SK-N-SH (cell line): ENCODE measurements at regions not wholly inside any gene's neighbourhood (a gene's known extent, or its start where the extent isn't known, plus 50 kb on each side); places are given as distances from the start of the nearest gene placed in this dataset.

ENCODE experiments used
- CTCF ChIA-PET: fragments of 300-600, 350-600 bp; formaldehyde crosslinking; extraction: SDS; loops from one replicate; lab custom pipeline; 2021; lab: Yijun Ruan, JAX
- POLR2A ChIA-PET: fragments of 350-600 bp; sonication (Branson Sonifier 250); formaldehyde crosslinking; extraction: SDS; loops from one replicate; lab custom pipeline; 2020; ENCODE audit warnings: antibody characterized with exemption, inconsistent platforms; lab: Yijun Ruan, JAX
- DNase-seq: peaks from one replicate; pipeline ENCODE4 v3.0.0; 2012
- H2AFZ ChIP-seq: fragments of 200-600 bp; sonication (generic); 2 replicates; pipeline ENCODE4 v1.8.1; 2016; ENCODE audit warnings: antibody characterized with exemption, mild to moderate bottlenecking, low read depth
- H3F3A ChIP-seq: fragments of 200-600 bp; sonication (generic); replicated peaks from 2 replicates; pipeline ENCODE3; 2016; ENCODE audit warnings: antibody characterized with exemption, mild to moderate bottlenecking; ENCODE audit not compliant: insufficient read depth
- H3K27ac ChIP-seq, 2 experiments: fragments of 200-500 bp in 1 of 2; fragments of 200-600 bp in 1 of 2; sonication (Bioruptor generic) in 1 of 2; sonication (generic), shearing (Covaris generic) in 1 of 2; 2 replicates each; pipeline versions ENCODE4 v1.5.1 to v1.6.1; 2014 to 2016; ENCODE audit warnings: low read depth in 2 of 2, inconsistent platforms in 1 of 2, low read length in 1 of 2, mild to moderate bottlenecking in 1 of 2, mixed read lengths in 1 of 2
- H3K27me3 ChIP-seq: fragments of 200-600 bp; sonication (generic), shearing (Covaris generic); 2 replicates; pipeline ENCODE4 v1.6.1; 2016; ENCODE audit warnings: mixed run types; ENCODE audit not compliant: insufficient read depth
- H3K36me3 ChIP-seq, 2 experiments: fragments of 200-500 bp in 1 of 2; fragments of 200-600 bp in 1 of 2; sonication (Bioruptor generic) in 1 of 2; sonication (generic) in 1 of 2; replicated peaks in 1 of 2; 2 replicates each; pipeline versions ENCODE3 to v1.5.1; 2014 to 2016; ENCODE audit warnings: low read length in 1 of 2, mild to moderate bottlenecking in 1 of 2; ENCODE audit not compliant: insufficient read depth in 2 of 2, control insufficient read depth in 1 of 2
- H3K4me1 ChIP-seq, 2 experiments: fragments of 200-500 bp in 1 of 2; fragments of 200-600 bp in 1 of 2; sonication (Bioruptor generic) in 1 of 2; sonication (generic), shearing (Covaris generic) in 1 of 2; 2 replicates each; pipeline versions ENCODE4 v1.5.1 to v1.6.1; 2014 to 2016; ENCODE audit warnings: low read depth in 1 of 2, low read length in 1 of 2, mixed run types in 1 of 2; ENCODE audit not compliant: insufficient read depth in 2 of 2, control insufficient read depth in 1 of 2
- H3K4me2 ChIP-seq: fragments of 200-600 bp; sonication (generic), shearing (Covaris generic); 2 replicates; pipeline ENCODE4 v1.6.1; 2017; ENCODE audit warnings: mixed run types
- H3K4me3 ChIP-seq, 2 experiments: fragments of 200-500 bp in 1 of 2; fragments of 200-600 bp in 1 of 2; sonication (Bioruptor generic) in 1 of 2; sonication (generic), shearing (Covaris generic) in 1 of 2; 2 replicates each; pipeline versions ENCODE4 v1.5.1 to v1.8.1; 2014 to 2016; ENCODE audit warnings: low read depth in 2 of 2, inconsistent platforms in 1 of 2, low read length in 1 of 2, mild to moderate bottlenecking in 1 of 2, mixed read lengths in 1 of 2, moderate library complexity in 1 of 2
- H3K79me2 ChIP-seq: fragments of 200-600 bp; sonication (generic); 2 replicates; pipeline ENCODE4 v1.8.1; 2017; ENCODE audit warnings: mild to moderate bottlenecking; ENCODE audit not compliant: insufficient read depth
- H3K9ac ChIP-seq: fragments of 200-600 bp; sonication (generic); 2 replicates; pipeline ENCODE4 v1.6.1; 2017; ENCODE audit warnings: mixed run types
- H3K9me2 ChIP-seq: fragments of 200-600 bp; sonication (generic); 2 replicates; pipeline ENCODE4 v1.6.1; 2017; ENCODE audit warnings: mixed run types
- H3K9me3 ChIP-seq: fragments of 200-600 bp; sonication (generic); 2 replicates; pipeline ENCODE4 v1.6.1; 2017; ENCODE audit warnings: mixed run types, mild to moderate bottlenecking, moderate library complexity
- H4K20me1 ChIP-seq: fragments of 200-600 bp; sonication (generic); 2 replicates; pipeline ENCODE4 v1.6.1; 2017; ENCODE audit warnings: mild to moderate bottlenecking, mixed run types; ENCODE audit not compliant: insufficient read depth
- CHD2 ChIP-seq: fragments of 150-350 bp; IDR thresholded peaks from 2 replicates; pipeline ENCODE4 v1.6.1; 2018; ENCODE audit warnings: low read length; ENCODE audit not compliant: partially characterized antibody
- CTCF ChIP-seq: fragments of 200-600 bp; sonication (generic); IDR thresholded peaks from 2 replicates; pipeline ENCODE4 v1.6.1; 2017; ENCODE audit warnings: antibody characterized with exemption, mild to moderate bottlenecking, moderate library complexity
- ELF1 ChIP-seq: IDR thresholded peaks from 2 replicates; pipeline ENCODE4 v1.4.0; 2012
- MEF2A ChIP-seq: IDR thresholded peaks from 2 replicates; pipeline ENCODE4 v1.4.0; 2012; ENCODE audit warnings: low read depth, borderline replicate concordance
- NRF1 ChIP-seq: IDR thresholded peaks from 2 replicates; pipeline ENCODE4 v1.6.1; 2012; ENCODE audit warnings: low read depth, mild to moderate bottlenecking, low read length
- REST ChIP-seq: IDR thresholded peaks from 2 replicates; pipeline ENCODE4 v1.6.1; 2012; ENCODE audit warnings: mild to moderate bottlenecking, low read depth, low read length, moderate library complexity
- RXRA ChIP-seq: IDR thresholded peaks from 2 replicates; pipeline ENCODE4 v1.4.0; 2012; ENCODE audit warnings: low read depth, mild to moderate bottlenecking, borderline replicate concordance
- SIN3A ChIP-seq: IDR thresholded peaks from 2 replicates; pipeline ENCODE4 v1.6.1; 2012; ENCODE audit warnings: low read depth, mild to moderate bottlenecking, low read length, moderate library complexity, borderline replicate concordance
- SMC3 ChIP-seq: IDR thresholded peaks from 2 replicates; pipeline ENCODE4 v1.6.1; 2012; ENCODE audit warnings: low read depth, low read length, improper control_type of control experiment
- TAF1 ChIP-seq: IDR thresholded peaks from 2 replicates; pipeline ENCODE4 v1.6.1; 2012; ENCODE audit warnings: low read depth, mild to moderate bottlenecking, low read length, moderate library complexity, borderline replicate concordance
- TCF12 ChIP-seq: IDR thresholded peaks from 2 replicates; pipeline ENCODE4 v1.4.0; 2012
- USF1 ChIP-seq: IDR thresholded peaks from 2 replicates; pipeline ENCODE4 v1.4.0; 2012; ENCODE audit warnings: low read depth, borderline replicate concordance
- WGBS: methylation state at CpG from one replicate; pipeline ENCODE4 v1.1.6; 2017; ENCODE audit warnings: low lambda C conversion rate; 5-methylcytosine and 5-hydroxymethylcytosine counted together

GRCh38 chr6:66357781-66358180 lies 650.8 kb upstream of the EYS start:
- no peak overlapping the region for H3K4me2 ChIP-seq
- H3K9me2 ChIP-seq = no peaks in the 10 kb centered on the region
- H3K27ac ChIP-seq = no peak overlapping the region
- no peak for TF ChIP-seq MEF2A
- no peak for TF ChIP-seq RXRA
- TF ChIP-seq REST = no peak
- TF ChIP-seq SIN3A = no peak
- no peak for TF ChIP-seq NRF1
- no peak for TF ChIP-seq TCF12
- TF ChIP-seq TAF1 = no peak
- no peak for TF ChIP-seq ELF1
- no peak for TF ChIP-seq USF1
- TF ChIP-seq CTCF = no peak
- TF ChIP-seq, all 33 proteins: peak for 0
- CTCF ChIA-PET = no interaction called here
- POLR2A ChIA-PET = no interaction called here
- H3K27me3 ChIP-seq = no peaks in the 10 kb centered on the region
- H3K79me2 ChIP-seq = no peaks in the 10 kb centered on the region
- H2AFZ ChIP-seq = no peak overlapping the region
- H4K20me1 ChIP-seq = no peaks in the 10 kb centered on the region
- H3F3A ChIP-seq = no peaks in the 10 kb centered on the region
- H3K9ac ChIP-seq = no peak overlapping the region
- H3K9me3 ChIP-seq = no peaks in the 10 kb centered on the region
- no peaks in the 10 kb centered on the region for H3K36me3 ChIP-seq
- DNase-seq = no peak
- no peak overlapping the region for H3K4me3 ChIP-seq
- H3K4me1 ChIP-seq = no peaks in the 10 kb centered on the region

GRCh38 chr6:66355471-66355870 lies 648.4 kb upstream of the EYS start:
- no peaks in the 10 kb centered on the region for H3K9me2 ChIP-seq
- CTCF ChIA-PET = no interaction called here
- no peak overlapping the region for H3K9ac ChIP-seq
- H4K20me1 ChIP-seq = no peaks in the 10 kb centered on the region
- no peak overlapping the region for H3K4me2 ChIP-seq
- no peaks in the 10 kb centered on the region for H3K36me3 ChIP-seq
- no peak overlapping the region for H3K27ac ChIP-seq
- H3K9me3 ChIP-seq = no peaks in the 10 kb centered on the region
- POLR2A ChIA-PET = no interaction called here
- 24% methylated on average over 1 of the region's 1 CpG for WGBS
- no peaks in the 10 kb centered on the region for H3F3A ChIP-seq
- no peaks in the 10 kb centered on the region for H3K27me3 ChIP-seq
- no peaks in the 10 kb centered on the region for H3K4me1 ChIP-seq
- H3K79me2 ChIP-seq = no peaks in the 10 kb centered on the region
- TF ChIP-seq SMC3 (no peak), TCF12 (no peak), CHD2 (no peak)
- H3K4me3 ChIP-seq = no peak overlapping the region
- DNase-seq = no peak
- H2AFZ ChIP-seq = no peak overlapping the region
